Urinary bladder (tissue), 3 donors: ENCODE measurements at regions not wholly inside any gene's neighbourhood (a gene's known extent, or its start where the extent isn't known, plus 50 kb on each side); places are given as distances from the start of the nearest gene placed in this dataset.

ENCODE experiments used
- DNase-seq: peaks from one replicate; pipeline ENCODE4 v3.0.0-alpha.2; 2015; ENCODE audit errors: extremely low spot score
- H3K27ac ChIP-seq: one replicate; pipeline ENCODE4 v1.5.1; 2013; ENCODE audit warnings: low read depth, mild to moderate bottlenecking, moderate library complexity
- H3K36me3 ChIP-seq: one replicate; pipeline ENCODE4 v1.6.1; 2013; ENCODE audit warnings: mild to moderate bottlenecking, moderate library complexity; ENCODE audit not compliant: insufficient read depth
- H3K4me1 ChIP-seq: one replicate; pipeline ENCODE4 v1.6.1; 2013; ENCODE audit warnings: mild to moderate bottlenecking, moderate library complexity; ENCODE audit not compliant: insufficient read depth
- H3K4me3 ChIP-seq: one replicate; pipeline ENCODE4 v1.5.1; 2013; ENCODE audit warnings: low read depth, low read length
- WGBS: extraction: QIAGEN DNeasy Blood & Tissue Kit; methylation state at CpG from one replicate; pipeline ENCODE4 v1.1.7; 2013; 5-methylcytosine and 5-hydroxymethylcytosine counted together
- donor health status: healthy with polysubstance abuse.
- donor health status: healthy.

DNA sequence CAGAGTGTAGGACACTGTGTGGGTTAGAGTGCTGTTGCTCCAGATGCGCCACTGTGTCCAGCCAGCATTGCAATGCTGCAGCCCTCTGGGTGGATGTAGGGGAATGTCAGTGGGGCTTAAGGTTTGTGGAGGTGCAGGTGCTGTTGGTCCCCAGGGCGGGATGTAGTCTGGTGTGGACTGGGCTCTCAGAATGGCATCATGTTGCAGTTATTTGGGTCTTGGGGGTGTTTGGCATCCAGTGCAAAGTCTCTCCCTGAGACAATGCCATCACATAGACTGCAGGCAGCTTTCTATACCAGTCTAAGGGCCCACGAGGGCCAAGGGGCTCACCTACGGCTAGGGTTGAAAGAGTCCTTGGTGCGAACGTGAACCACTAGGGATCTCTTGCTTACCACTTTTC lies 275.3 kb downstream of the SOX11 start:
- 96% methylated on average over 6 of the region's 6 CpGs for WGBS
- H3K27ac ChIP-seq = no peak overlapping the region
- H3K4me3 ChIP-seq = no peak overlapping the region
- H3K4me1 ChIP-seq = no peaks in the 10 kb centered on the region
- H3K36me3 ChIP-seq = no peaks in the 10 kb centered on the region
- DNase-seq = no peak

DNA sequence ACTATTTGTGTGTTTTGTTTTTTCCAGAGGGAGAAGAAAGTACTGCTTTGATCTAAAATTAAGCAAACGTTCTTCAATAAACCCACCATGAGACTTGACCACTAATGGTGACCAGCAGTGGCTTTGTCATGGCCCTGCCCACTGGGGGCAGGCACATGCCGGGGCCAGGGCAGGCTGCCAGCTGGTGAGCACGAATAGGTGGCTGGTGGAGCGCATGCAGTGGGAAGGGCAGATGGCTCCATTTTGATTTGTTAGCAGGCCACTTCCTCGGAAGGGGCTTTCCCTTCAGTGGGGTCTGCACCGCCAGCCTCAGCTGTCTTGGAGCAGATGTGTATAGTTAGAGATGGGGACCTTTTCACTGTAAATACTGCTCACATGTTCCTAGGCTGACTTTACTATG lies 277.1 kb downstream of the SOX11 start:
- H3K4me1 ChIP-seq = no peaks in the 10 kb centered on the region
- DNase-seq = no peak
- H3K36me3 ChIP-seq = no peaks in the 10 kb centered on the region
- H3K27ac ChIP-seq = no peak overlapping the region
- WGBS = 73% methylated on average over 6 of the region's 6 CpGs
- no peak overlapping the region for H3K4me3 ChIP-seq

DNA sequence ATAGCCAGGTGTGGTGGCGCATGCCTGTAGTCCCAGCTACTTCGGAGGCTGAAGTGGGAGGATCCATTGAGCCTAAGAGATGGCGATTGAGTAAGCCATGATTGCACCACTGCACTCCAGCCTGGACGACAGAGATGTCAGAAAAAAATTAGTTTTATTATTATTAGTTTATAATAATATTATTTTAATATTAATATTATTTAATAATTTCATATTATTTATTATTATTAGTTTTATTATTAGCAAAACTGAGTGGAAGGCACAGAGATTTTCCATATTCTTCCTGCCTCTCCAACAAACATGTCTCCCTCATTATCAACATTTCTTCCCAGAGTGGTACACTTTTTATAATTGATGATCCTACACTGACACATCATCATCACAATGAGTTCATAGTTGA lies 278.2 kb downstream of the SOX11 start:
- no peak for DNase-seq
- Histone ChIP-seq H3K27ac (no peak overlapping the region), H3K4me3 (no peak overlapping the region), H3K4me1 (no peaks in the 10 kb centered on the region), H3K36me3 (no peaks in the 10 kb centered on the region)
- 73% methylated on average over 4 of the region's 4 CpGs for WGBS

DNA sequence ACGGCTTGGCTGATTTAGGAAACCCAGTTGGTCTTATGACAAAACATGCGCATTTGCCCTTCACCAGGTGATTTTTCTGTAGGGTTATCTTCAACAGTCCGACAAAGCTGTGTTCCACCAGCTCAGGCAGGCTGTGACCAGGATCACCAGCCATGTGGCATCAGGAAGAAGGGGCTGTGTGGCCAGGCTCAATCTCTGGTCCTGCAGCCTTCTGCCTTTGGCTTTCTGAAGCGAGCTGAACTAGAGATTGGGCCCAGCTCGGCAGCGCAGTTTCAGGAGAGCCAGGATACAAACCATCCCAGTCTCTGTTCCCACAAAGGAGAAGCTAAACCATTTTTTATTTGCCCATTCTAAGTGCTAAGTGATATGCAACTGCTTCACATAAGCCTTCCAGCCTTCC lies 282.3 kb downstream of the SOX11 start:
- no peak overlapping the region for H3K27ac ChIP-seq
- 89% methylated on average over 6 of the region's 6 CpGs for WGBS
- no peak overlapping the region for H3K4me3 ChIP-seq
- no peaks in the 10 kb centered on the region for H3K36me3 ChIP-seq
- no peak for DNase-seq
- H3K4me1 ChIP-seq = no peaks in the 10 kb centered on the region

DNA sequence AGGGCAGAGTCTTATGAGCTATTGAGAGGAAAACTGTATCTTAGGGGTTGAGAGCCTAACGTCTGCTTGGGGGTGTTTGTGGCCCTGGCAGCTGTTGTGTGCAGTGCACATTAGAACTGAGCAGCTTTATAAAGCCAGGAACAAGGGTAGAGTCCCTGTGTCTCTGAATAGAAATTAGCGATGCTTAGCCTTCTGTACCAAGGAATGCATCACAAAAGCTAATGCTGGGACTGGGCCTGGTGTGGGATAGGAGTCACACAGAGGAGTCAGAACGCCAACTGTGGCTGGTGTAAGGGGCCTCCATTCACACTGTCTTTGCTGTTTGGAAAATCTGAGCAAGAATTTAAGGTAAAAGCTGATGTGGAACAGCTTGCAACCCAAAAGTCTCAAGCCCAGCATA lies 283.2 kb downstream of the SOX11 start:
- Histone ChIP-seq H3K4me1 (no peaks in the 10 kb centered on the region), H3K36me3 (no peaks in the 10 kb centered on the region), H3K4me3 (no peak overlapping the region), H3K27ac (no peak overlapping the region)
- 76% methylated on average over 3 of the region's 3 CpGs for WGBS
- DNase-seq = no peak

DNA sequence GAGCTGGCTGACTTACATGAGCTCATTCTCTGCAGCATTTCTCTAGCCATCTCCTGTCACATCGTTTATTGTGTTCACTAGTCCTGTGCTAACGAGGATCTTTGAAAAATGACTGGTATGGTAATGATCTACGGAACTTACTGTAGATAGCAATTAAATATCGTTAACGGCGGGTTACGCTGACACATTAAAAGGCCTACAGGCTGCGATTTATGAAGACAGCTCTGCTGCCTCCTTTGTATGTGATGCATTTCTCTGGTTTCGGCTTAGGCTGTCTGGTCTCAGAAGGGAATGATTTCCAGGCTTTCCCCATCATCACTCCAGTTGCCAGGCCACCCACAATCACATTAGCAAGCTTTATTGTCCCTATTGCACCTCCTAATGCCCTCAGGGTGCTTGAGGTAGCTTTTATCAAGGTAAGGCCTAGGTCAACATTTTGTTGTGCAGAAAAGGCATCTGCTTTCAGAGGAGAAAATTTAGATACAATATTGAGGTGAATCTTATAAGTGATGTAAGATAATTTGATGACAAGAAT lies 284.4 kb downstream of the SOX11 start:
- DNase-seq = no peak
- WGBS = 74% methylated on average over 9 of the region's 9 CpGs

DNA sequence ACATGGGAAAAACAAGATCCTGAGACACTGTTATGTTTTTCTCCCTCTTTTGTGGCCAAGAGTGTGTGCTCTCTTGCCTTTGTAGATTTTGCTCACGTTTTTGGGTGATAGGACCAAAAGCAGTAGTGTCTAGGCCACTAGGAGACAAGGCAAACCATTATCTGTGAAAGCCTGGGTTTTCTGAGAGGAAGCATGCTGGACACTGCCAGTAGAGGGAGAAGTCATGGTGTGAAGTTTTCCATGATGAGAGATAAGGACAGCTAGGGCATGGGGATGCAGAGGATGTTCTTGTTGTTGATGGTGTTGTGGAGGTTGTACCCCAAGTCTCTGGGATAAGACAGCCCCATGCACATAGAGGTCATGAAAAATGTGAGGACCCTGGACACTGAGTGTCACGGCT lies 285.3 kb downstream of the SOX11 start:
- WGBS = 77% methylated on average over 2 of the region's 2 CpGs
- DNase-seq = no peak

More for the DNA sequence above, 284.4 kb downstream of the SOX11 start:
- Histone ChIP-seq H3K36me3 (no peaks in the 10 kb centered on the region), H3K4me1 (no peaks in the 10 kb centered on the region), H3K27ac (no peak overlapping the region), H3K4me3 (no peak overlapping the region)

DNA sequence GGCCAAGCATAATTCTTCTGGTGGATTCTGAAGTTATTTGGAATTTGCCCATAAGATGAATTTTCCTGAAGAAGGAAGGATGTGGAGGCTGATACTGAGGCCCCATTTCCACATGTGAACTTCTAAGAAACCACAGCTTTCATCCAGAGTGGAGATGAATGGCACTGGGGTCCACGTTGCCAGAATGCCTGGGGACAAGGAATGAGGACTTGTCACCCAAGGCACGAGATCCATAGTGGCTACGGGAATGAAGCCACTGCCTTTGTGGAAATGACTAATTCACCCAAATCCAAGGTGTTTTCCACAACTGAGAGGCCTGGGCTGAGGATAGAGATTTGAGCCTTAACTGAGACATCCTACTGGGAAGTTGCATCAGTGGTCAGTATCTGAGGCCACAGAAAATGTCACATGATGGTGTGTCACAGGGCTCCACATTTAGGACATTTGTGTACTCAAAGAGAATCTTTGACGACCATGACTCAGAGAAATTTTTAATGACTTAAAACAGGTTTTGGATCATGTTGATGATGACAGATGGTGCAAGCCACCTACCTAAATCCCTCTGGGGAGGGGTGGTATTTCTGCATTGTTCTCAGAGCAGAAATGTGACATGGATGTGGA lies 286.1 kb downstream of the SOX11 start:
- WGBS = 91% methylated on average over 4 of the region's 4 CpGs
- H3K36me3 ChIP-seq = no peaks in the 10 kb centered on the region
- H3K27ac ChIP-seq = no peak overlapping the region
- no peaks in the 10 kb centered on the region for H3K4me1 ChIP-seq
- DNase-seq = no peak
- H3K4me3 ChIP-seq = no peak overlapping the region

More for the DNA sequence above, 285.3 kb downstream of the SOX11 start:
- H3K4me1 ChIP-seq = no peaks in the 10 kb centered on the region
- no peaks in the 10 kb centered on the region for H3K36me3 ChIP-seq
- H3K27ac ChIP-seq = no peak overlapping the region
- no peak overlapping the region for H3K4me3 ChIP-seq

DNA sequence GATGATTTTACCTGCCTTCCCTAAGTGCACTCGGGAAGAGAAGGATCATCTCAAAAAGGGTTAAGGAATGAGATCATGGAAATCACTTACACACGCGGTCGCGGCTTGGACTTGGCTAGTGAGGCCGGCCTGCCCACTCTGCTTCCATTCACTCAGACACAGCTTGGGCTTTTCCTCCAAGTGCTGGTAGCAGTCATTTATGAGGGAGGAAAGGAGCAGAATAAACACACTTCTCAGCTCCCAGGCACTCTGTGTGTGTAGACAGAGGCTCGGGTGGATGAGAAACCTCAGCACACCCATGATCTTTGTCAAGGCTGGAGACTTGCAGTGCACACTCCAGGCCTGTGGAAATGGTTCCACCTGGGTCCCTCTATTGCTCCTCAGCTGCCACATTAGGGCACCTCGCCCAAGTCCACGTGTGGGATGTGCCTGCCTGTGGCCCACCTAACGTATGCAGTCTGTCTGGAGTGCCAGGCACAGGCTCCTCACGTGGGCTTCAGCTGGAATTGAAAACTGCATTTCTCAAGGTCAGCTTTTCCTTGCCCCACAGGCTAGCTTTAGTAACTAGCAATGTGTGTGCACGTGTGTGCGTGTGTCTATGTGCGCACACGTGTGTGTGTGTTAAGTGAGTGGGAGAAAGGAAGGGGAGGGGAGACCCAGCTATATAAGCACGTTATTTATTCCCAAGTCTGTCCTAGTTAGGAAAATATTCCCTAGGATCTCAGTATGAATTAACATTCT lies 288.4 kb downstream of the SOX11 start:
- DNase-seq = no peak
- H3K36me3 ChIP-seq = no peaks in the 10 kb centered on the region
- H3K27ac ChIP-seq = no peak overlapping the region
- no peak overlapping the region for H3K4me3 ChIP-seq
- WGBS = 53% methylated on average over 16 of the region's 16 CpGs
- H3K4me1 ChIP-seq = no peaks in the 10 kb centered on the region

DNA sequence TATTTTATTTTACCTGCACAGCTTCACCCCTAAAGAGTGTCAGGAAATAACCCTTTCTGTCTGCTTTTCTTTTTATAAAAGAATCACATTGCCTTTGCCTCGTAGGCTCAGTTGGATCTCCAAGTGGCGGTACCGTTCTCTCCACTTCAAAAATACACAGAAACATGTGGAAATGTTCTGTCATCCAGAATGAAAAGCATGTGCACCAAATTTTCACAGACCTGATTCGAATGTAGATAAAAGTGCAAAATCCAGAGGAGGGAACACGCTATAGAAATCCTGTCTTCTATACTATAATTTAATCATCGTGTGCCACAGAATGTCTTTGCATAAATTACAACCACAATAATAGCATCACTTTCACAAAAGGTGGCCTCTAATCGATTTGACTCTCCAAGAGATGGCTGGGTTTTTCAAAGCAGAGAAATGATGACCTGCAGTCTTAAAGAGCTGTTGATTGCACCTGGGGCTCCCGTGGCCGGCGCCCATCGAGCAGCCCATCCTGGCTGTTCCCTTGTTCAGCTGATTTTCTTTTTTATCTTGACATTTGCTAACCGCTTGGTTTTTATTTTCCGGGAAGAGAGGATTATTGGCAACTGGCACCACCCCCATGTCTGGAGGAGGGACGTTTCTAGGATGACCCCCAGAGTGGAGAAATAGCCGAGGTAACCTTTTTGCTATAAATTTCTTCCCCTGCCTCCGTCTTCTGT lies 290.2 kb downstream of the SOX11 start:
- no peak overlapping the region for H3K4me3 ChIP-seq
- no peaks in the 10 kb centered on the region for H3K36me3 ChIP-seq
- H3K27ac ChIP-seq = no peak overlapping the region
- DNase-seq = no peak
- WGBS = 64% methylated on average over 16 of the region's 16 CpGs
- no peaks in the 10 kb centered on the region for H3K4me1 ChIP-seq

DNA sequence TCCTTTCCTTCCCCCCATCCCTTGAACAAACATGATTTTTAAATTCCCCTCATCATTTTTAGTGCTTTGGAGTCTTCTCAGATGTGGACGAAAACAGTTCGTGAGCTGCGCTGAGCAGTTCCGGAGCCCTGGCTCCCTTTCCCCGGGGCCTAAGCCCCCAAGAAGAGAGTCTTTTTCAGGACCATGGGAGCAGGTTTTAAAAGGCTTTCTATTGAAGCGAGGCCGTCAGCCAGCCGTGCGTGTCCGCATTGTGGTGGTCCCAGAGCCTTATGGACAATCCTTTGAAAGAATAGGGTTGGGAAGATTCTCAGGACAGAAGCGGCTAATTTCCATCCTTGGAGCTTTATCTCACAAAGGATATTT lies 290.7 kb downstream of the SOX11 start:
- no peak for DNase-seq

DNA sequence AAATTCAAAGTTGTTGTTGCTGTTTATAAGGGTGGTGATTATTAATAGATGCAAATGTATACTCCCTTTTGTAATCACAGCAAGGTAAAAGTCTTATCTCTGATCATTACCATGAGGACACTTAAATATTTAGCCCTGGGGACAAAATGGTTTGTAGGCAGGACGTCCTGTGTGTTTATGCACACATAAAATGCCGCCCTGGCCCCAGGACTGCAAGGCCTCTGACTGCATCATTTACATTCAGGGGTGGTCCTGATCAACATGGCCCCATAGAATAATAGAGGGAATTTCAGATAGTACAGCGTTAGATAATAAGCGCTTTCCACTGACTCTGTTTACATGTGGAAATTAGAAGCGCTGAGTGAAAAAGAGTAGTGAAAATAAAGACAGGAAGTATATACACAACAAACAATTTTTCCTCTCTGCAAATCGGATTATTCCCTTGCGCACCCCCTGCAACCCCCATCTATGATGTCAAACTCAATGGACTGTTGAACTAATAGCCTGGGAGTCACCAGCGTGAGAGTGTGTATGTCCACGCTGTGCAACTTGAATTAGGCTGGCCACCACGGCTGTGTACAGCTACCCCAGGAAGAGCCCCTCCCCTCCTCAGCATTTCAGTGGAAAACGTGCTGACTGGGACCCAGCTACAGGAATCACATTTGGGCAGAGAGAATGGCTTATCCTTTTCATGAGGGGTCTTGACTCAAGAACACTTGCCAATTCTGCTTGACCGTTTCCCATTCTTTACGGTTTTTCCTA lies 291.5 kb downstream of the SOX11 start:
- no peaks in the 10 kb centered on the region for H3K4me1 ChIP-seq
- DNase-seq = no peak
- 83% methylated on average over 13 of the region's 13 CpGs for WGBS
- no peak overlapping the region for H3K27ac ChIP-seq
- H3K36me3 ChIP-seq = no peaks in the 10 kb centered on the region
- no peak overlapping the region for H3K4me3 ChIP-seq

More for the DNA sequence above, 290.7 kb downstream of the SOX11 start:
- no peak overlapping the region for H3K4me3 ChIP-seq
- H3K36me3 ChIP-seq = no peaks in the 10 kb centered on the region
- 85% methylated on average over 11 of the region's 11 CpGs for WGBS
- no peak overlapping the region for H3K27ac ChIP-seq
- no peaks in the 10 kb centered on the region for H3K4me1 ChIP-seq

DNA sequence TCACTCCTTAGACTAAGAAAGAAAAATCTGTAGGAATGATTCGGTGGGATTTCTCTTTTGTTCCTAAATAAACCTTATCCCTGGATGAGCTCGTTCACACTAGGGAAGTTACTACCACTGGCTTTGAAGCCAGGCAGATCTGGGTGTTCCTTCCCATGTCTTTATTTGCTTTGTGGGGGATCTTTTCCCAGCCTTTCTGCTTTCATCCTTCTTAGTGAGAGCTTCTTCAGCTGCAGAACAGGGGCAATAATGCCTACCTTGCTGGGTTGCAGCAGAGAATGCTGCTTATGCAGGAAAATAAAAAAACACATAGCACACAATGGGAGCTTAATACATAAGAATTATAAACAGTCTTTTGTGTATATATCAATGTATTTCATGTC lies 292.1 kb downstream of the SOX11 start:
- no peaks in the 10 kb centered on the region for H3K4me1 ChIP-seq
- 75% methylated on average over 2 of the region's 2 CpGs for WGBS
- no peak overlapping the region for H3K27ac ChIP-seq
- no peaks in the 10 kb centered on the region for H3K36me3 ChIP-seq
- H3K4me3 ChIP-seq = no peak overlapping the region
- no peak for DNase-seq
